Activated naive CD4-positive, alpha-beta T cell treated with anti-CD3 and anti-CD28 coated beads for 36 hours (primary cell): ENCODE measurements at regions not wholly inside any gene's neighbourhood (a gene's known extent, or its start where the extent isn't known, plus 50 kb on each side); places are given as distances from the start of the nearest gene placed in this dataset.
A peak's percentile ranks its signal among the peaks of the same experiment; 100 is the strongest.
"Not testable (repeated sequence)": the region's sequence is repeated elsewhere in the genome, so short reads cannot be mapped to it uniquely, and the experiment has no call there.

Source experiments
- CTCF ChIA-PET: fragments of 350-600 bp; sonication (Branson Sonifier 250); formaldehyde crosslinking; loops from one replicate; lab custom pipeline; 2021; ENCODE audit warnings: antibody characterized with exemption; lab: Charles Lee
- DNase-seq: peaks from one replicate; pipeline ENCODE4 v3.0.0-alpha.2; 2020
- H3K27ac Mint-ChIP-seq: one replicate; pipeline ENCODE4 v1.8.0; 2021; ENCODE audit warnings: mild to moderate bottlenecking, mixed read lengths
- H3K27me3 Mint-ChIP-seq: one replicate; pipeline ENCODE4 v1.8.0; 2021; ENCODE audit warnings: low read depth, mixed read lengths
- H3K36me3 Mint-ChIP-seq: one replicate; pipeline ENCODE4 v1.8.0; 2021; ENCODE audit warnings: low read depth, mixed read lengths
- H3K4me1 Mint-ChIP-seq: one replicate; pipeline ENCODE4 v1.8.0; 2021; ENCODE audit warnings: low read depth, mixed read lengths
- H3K4me3 Mint-ChIP-seq: one replicate; pipeline ENCODE4 v1.8.0; 2021; ENCODE audit warnings: mild to moderate bottlenecking, moderate library complexity, mixed read lengths
- H3K9me3 Mint-ChIP-seq: one replicate; pipeline ENCODE4 v1.8.0; 2021; ENCODE audit warnings: mixed read lengths
- intact Hi-C: fragments of 100-400 bp; cut with micrococcal nuclease; formaldehyde crosslinking; loops from one replicate; pipeline ENCODE4 v1.15.1; 2023

GRCh38 chr9:22206833-22207232 is 197.7 kb upstream of the CDKN2B start:
- H3K36me3 Mint-ChIP-seq, result no peaks in the 10 kb centered on the region
- peaks cover 3% of the 10 kb centered on the region for H3K27me3 Mint-ChIP-seq
- H3K4me1 Mint-ChIP-seq, result peaks cover 32% of the 10 kb centered on the region
- no peak overlapping the region for H3K4me3 Mint-ChIP-seq
- DNase-seq, result no peak
- H3K27ac Mint-ChIP-seq, result no peak overlapping the region
- intact Hi-C loops, result no loop called here
- no peaks in the 10 kb centered on the region for H3K9me3 Mint-ChIP-seq
- CTCF ChIA-PET, result interaction anchor here (0.6 to 1.5 kb wide), 2 partner anchors 126 to 165 kb away, joined by 3 to 4 read pairs; no protein-coding TSS in a partner anchor

- Mint-ChIP-seq H3K4me1 (peaks cover 22% of the 10 kb centered on the region), H3K4me3 (no peak overlapping the region), H3K27me3 (no peaks in the 10 kb centered on the region), H3K9me3 (no peaks in the 10 kb centered on the region), H3K27ac (no peak overlapping the region), H3K36me3 (no peaks in the 10 kb centered on the region)
- CTCF ChIA-PET, result interaction anchor here (0.6 kb wide), 1 partner anchor 972 kb away, joined by 3 read pairs; no protein-coding TSS in a partner anchor
- peak; percentile 14 for DNase-seq
- intact Hi-C loops, result loop anchor here (1.0 to 2.0 kb wide), 3 partner anchors 33 to 129 kb away; no protein-coding TSS in a partner anchor
Observed at GRCh38 chr9:22208846-22209585, 199.9 kb upstream of the CDKN2B start.

- Mint-ChIP-seq H3K9me3 (no peaks in the 10 kb centered on the region), H3K4me1 (peaks cover 29% of the 10 kb centered on the region), H3K36me3 (no peaks in the 10 kb centered on the region), H3K27me3 (no peaks in the 10 kb centered on the region), H3K4me3 (no peak overlapping the region), H3K27ac (no peak overlapping the region)
- intact Hi-C loops, result loop anchor here (1.0 kb wide), 1 partner anchor 30 kb away; no protein-coding TSS in a partner anchor
- DNase-seq, result peak; percentile 17
- CTCF ChIA-PET, result interaction anchor here (0.6 kb wide), 1 partner anchor 34 kb away, joined by 3 read pairs; no protein-coding TSS in a partner anchor
Observed at GRCh38 chr9:22210262-22210661, 201.2 kb upstream of the CDKN2B start.

DNA sequence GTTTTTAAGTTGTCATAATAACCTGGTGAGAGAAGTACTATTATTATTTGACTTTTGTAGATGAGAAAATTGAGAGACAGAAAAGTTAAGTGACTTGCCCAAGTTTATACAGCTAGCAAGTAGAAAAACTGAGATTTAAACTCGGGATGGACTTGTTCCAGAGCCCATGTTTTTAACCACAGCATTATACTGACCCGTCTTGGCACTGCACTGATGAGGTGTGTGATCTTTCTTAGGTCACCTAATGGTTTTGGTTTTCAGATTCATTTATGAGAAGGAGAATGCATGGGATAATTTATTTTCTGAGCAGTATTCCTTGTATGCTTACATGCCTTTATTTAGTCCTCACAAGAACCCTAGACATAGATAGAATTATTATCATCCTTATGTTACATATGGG is 201.8 kb upstream of the CDKN2B start:
- no peaks in the 10 kb centered on the region for H3K27me3 Mint-ChIP-seq
- DNase-seq, result no peak
- H3K4me1 Mint-ChIP-seq, result peaks cover 29% of the 10 kb centered on the region
- no peaks in the 10 kb centered on the region for H3K36me3 Mint-ChIP-seq
- CTCF ChIA-PET, result interaction anchor here (0.6 kb wide), 1 partner anchor 33 kb away, joined by 3 read pairs; no protein-coding TSS in a partner anchor
- no peaks in the 10 kb centered on the region for H3K9me3 Mint-ChIP-seq
- no peak overlapping the region for H3K4me3 Mint-ChIP-seq
- intact Hi-C loops, result loop anchor here (1.0 kb wide), 1 partner anchor 29 kb away; no protein-coding TSS in a partner anchor
- H3K27ac Mint-ChIP-seq, result no peak overlapping the region

GRCh38 chr9:22211588-22212360 is 202.7 kb upstream of the CDKN2B start:
- no peaks in the 10 kb centered on the region for H3K9me3 Mint-ChIP-seq
- no peaks in the 10 kb centered on the region for H3K36me3 Mint-ChIP-seq
- no peak overlapping the region for H3K4me3 Mint-ChIP-seq
- no peak overlapping the region for H3K27ac Mint-ChIP-seq
- intact Hi-C loops, result no loop called here
- peaks cover 29% of the 10 kb centered on the region for H3K4me1 Mint-ChIP-seq
- no peak for DNase-seq
- peaks cover 4% of the 10 kb centered on the region for H3K27me3 Mint-ChIP-seq
- CTCF ChIA-PET, result interaction anchor here (0.8 kb wide), 1 partner anchor 48 kb away, joined by 3 read pairs; no protein-coding TSS in a partner anchor

GRCh38 chr9:22214021-22214420 is 204.9 kb upstream of the CDKN2B start:
- Mint-ChIP-seq H3K9me3 (no peaks in the 10 kb centered on the region), H3K4me3 (no peak overlapping the region), H3K36me3 (no peaks in the 10 kb centered on the region), H3K27ac (no peak overlapping the region), H3K27me3 (peaks cover 4% of the 10 kb centered on the region), H3K4me1 (peaks cover 22% of the 10 kb centered on the region)
- DNase-seq, result no peak
- intact Hi-C loops, result no loop called here
- CTCF ChIA-PET, result interaction anchor here (0.9 to 1.7 kb wide), 2 partner anchors 25 to 176 kb away, joined by 4 to 11 read pairs; no protein-coding TSS in a partner anchor

DNA sequence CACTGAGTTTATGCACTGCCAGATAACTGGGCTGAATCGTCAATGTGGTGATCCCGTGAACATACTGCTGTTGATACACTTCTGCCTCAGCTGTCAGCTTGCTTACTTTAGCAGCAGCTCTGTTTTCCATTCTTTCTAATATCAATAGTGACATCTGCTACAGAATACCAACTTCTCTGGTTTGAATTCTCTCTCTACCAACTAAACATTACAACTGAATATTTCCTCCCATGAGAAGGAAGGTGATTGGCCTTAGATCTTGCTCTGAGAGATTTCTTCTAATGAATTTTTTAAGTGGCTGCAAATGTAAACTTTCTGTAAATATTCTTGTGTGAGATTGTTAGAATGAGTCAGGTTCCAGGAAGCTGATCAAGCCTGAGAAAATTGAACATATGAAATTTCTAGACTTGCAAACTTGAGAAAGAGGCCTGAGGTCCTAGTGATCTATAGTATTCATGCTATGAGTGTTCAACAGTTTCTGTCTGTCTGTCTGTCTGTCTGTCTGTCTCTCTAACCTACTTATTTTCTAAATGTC is 205.5 kb upstream of the CDKN2B start:
- CTCF ChIA-PET, result interaction anchor here (1.7 kb wide), 1 partner anchor 24 kb away, joined by 11 read pairs; no protein-coding TSS in a partner anchor
- Mint-ChIP-seq H3K4me1 (peaks cover 18% of the 10 kb centered on the region), H3K4me3 (no peak overlapping the region), H3K36me3 (no peaks in the 10 kb centered on the region), H3K27me3 (peaks cover 4% of the 10 kb centered on the region), H3K27ac (no peak overlapping the region), H3K9me3 (no peaks in the 10 kb centered on the region)
- DNase-seq, result no peak
- intact Hi-C loops, result no loop called here

GRCh38 chr9:22215521-22215920 is 206.4 kb upstream of the CDKN2B start:
- H3K27me3 Mint-ChIP-seq, result peaks cover 4% of the 10 kb centered on the region
- intact Hi-C loops, result no loop called here
- no peaks in the 10 kb centered on the region for H3K36me3 Mint-ChIP-seq
- CTCF ChIA-PET, result no interaction called here
- H3K4me3 Mint-ChIP-seq, result no peak overlapping the region
- peaks cover 16% of the 10 kb centered on the region for H3K4me1 Mint-ChIP-seq
- H3K27ac Mint-ChIP-seq, result no peak overlapping the region
- no peaks in the 10 kb centered on the region for H3K9me3 Mint-ChIP-seq
- no peak for DNase-seq

GRCh38 chr9:22216730-22217172 is 207.6 kb upstream of the CDKN2B start:
- intact Hi-C loops, result no loop called here
- Mint-ChIP-seq H3K27ac (no peak overlapping the region), H3K4me3 (no peak overlapping the region), H3K4me1 (peaks cover 10% of the 10 kb centered on the region), H3K27me3 (peaks cover 6% of the 10 kb centered on the region), H3K9me3 (peaks cover 4% of the 10 kb centered on the region), H3K36me3 (no peaks in the 10 kb centered on the region)
- DNase-seq, result no peak
- CTCF ChIA-PET, result interaction anchor here (0.6 kb wide), 1 partner anchor 205 kb away, joined by 3 read pairs; no protein-coding TSS in a partner anchor

- CTCF ChIA-PET, result interaction anchor here (0.7 kb wide), 1 partner anchor 882 kb away, joined by 3 read pairs; the partner anchor contains the start of gene KLHL9
- intact Hi-C loops, result no loop called here
- no peak overlapping the region for H3K27ac Mint-ChIP-seq
- H3K27me3 Mint-ChIP-seq, result peaks cover 6% of the 10 kb centered on the region
- no peak for DNase-seq
- H3K4me1 Mint-ChIP-seq, result peaks cover 7% of the 10 kb centered on the region
- no peaks in the 10 kb centered on the region for H3K36me3 Mint-ChIP-seq
- no peak overlapping the region for H3K4me3 Mint-ChIP-seq
- peaks cover 4% of the 10 kb centered on the region for H3K9me3 Mint-ChIP-seq
Observed at GRCh38 chr9:22217254-22217653, 208.1 kb upstream of the CDKN2B start.

DNA sequence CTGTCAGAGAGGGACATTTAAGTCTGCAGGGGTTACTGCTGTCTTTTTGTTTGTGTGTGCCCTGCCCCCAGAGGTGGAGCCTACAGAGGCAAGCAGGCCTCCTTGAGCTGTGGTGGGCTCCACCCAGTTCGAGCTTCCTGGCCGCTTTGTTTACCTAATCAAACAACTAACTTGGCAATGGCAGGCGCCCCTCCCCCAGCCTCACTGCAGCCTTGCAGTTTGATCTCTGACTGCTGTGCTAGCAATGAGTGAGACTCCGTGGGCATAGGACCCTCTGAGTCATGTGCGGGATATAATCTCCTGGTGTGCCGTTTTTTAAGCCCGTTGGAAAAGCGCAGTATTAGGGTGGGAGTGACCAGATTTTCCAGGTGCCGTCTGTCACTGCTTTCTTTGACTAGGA is 216.8 kb upstream of the CDKN2B start:
- H3K4me1 Mint-ChIP-seq, H3K9me3 Mint-ChIP-seq, intact Hi-C loops, DNase-seq, H3K36me3 Mint-ChIP-seq, H3K4me3 Mint-ChIP-seq, H3K27ac Mint-ChIP-seq: not testable (repeated sequence)
- H3K27me3 Mint-ChIP-seq, result peaks cover 32% of the 10 kb centered on the region
- CTCF ChIA-PET, result interaction anchor here (1.0 kb wide), 1 partner anchor 13 kb away, joined by 4 read pairs; no protein-coding TSS in a partner anchor

- H3K27me3 Mint-ChIP-seq, result peaks cover 37% of the 10 kb centered on the region
- H3K4me1 Mint-ChIP-seq, result no peaks in the 10 kb centered on the region
- no peak overlapping the region for H3K27ac Mint-ChIP-seq
- H3K36me3 Mint-ChIP-seq, result no peaks in the 10 kb centered on the region
- no peak overlapping the region for H3K4me3 Mint-ChIP-seq
- peaks cover 9% of the 10 kb centered on the region for H3K9me3 Mint-ChIP-seq
- CTCF ChIA-PET, result no interaction called here
- intact Hi-C loops, result no loop called here
- no peak for DNase-seq
Observed at GRCh38 chr9:22227986-22228385, 218.6 kb upstream of the DMRTA1 start.
